ENCODE measurements at regions not wholly inside any gene's neighbourhood (a gene's known extent, or its start where the extent isn't known, plus 50 kb on each side); places are given as distances from the start of the nearest gene placed in this dataset.

DNA sequence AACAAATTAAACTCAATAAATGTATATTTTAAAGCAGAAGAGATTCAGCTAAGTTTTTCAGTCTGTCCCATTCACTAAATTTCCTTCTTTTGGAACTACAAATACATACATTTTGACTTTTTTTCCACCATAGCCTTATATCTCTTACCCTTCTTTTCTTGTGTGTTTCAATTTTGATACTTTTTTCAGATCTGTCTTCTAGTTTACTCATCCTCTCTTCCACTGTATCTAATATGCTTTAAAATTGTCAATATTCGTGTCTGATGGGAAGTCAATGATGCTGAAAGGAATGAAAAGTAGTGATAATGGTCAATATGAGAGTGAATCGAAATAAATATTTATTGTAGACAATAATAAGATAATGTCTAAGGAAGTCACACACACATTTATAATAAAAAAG, 332.3 kb upstream of the KIRREL3 start:
- Mint-ChIP-seq H3K36me3 (ENCODE audit: low read depth) (peaks cover 7% of the 10 kb centered on the region), H3K27me3 (ENCODE audit: low read depth) (no peaks in the 10 kb centered on the region), H3K4me1 (no peaks in the 10 kb centered on the region), H3K9me3 (peaks cover 16% of the 10 kb centered on the region), H3K27ac (ENCODE audit: unreplicated experiment) (no peak overlapping the region), H3K4me3 (no peak overlapping the region)
- no peak for TF ChIP-seq CTCF (conservative IDR thresholded peaks at IDR 0.05)
- DNase-seq (ENCODE audit: low read depth, low spot score): no peak

DNA sequence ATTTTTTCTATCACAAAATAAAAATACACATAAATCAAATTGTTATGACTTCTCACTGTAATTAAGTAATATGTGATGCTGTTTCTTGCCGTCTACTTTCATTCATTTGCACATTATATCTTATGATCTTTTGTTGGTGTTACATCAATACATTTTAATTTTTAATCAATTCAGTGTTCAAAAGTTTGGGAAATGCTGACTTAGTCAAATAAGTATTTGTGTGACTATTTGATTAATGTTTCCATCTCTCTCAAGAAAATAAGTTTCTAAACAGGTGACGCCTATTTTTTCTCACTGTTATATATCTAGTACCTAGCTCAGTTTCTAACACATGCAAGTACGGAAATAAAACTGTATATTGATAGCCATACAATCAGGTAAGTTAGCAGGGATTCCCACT, 329.5 kb upstream of the KIRREL3 start:
- H3K36me3 Mint-ChIP-seq (ENCODE audit: low read depth): peaks cover 4% of the 10 kb centered on the region
- no peak for TF ChIP-seq CTCF (conservative IDR thresholded peaks at IDR 0.05)
- H3K27ac Mint-ChIP-seq (ENCODE audit: unreplicated experiment): no peak overlapping the region
- H3K4me1 Mint-ChIP-seq: no peaks in the 10 kb centered on the region
- no peak overlapping the region for H3K4me3 Mint-ChIP-seq
- H3K27me3 Mint-ChIP-seq (ENCODE audit: low read depth): no peaks in the 10 kb centered on the region
- H3K9me3 Mint-ChIP-seq: peaks cover 13% of the 10 kb centered on the region
- DNase-seq (ENCODE audit: low read depth, low spot score): no peak

- peaks cover 2% of the 10 kb centered on the region for H3K27me3 Mint-ChIP-seq (ENCODE audit: low read depth)
- no peak overlapping the region for H3K27ac Mint-ChIP-seq (ENCODE audit: unreplicated experiment)
- peaks cover 3% of the 10 kb centered on the region for H3K4me1 Mint-ChIP-seq
- H3K9me3 Mint-ChIP-seq: no peaks in the 10 kb centered on the region
- no peak overlapping the region for H3K4me3 Mint-ChIP-seq
- no peak for DNase-seq (ENCODE audit: low read depth, low spot score)
- no peak for TF ChIP-seq CTCF (conservative IDR thresholded peaks at IDR 0.05)
- H3K36me3 Mint-ChIP-seq (ENCODE audit: low read depth): no peaks in the 10 kb centered on the region
Measured at GRCh38 chr11:127308291-127308690, 307.7 kb upstream of the KIRREL3 start.

GRCh38 chr11:127307700-127308099, 307.1 kb upstream of the KIRREL3 start:
- Mint-ChIP-seq H3K4me1 (peaks cover 3% of the 10 kb centered on the region), H3K27ac (ENCODE audit: unreplicated experiment) (no peak overlapping the region), H3K36me3 (ENCODE audit: low read depth) (no peaks in the 10 kb centered on the region), H3K27me3 (ENCODE audit: low read depth) (peaks cover 2% of the 10 kb centered on the region), H3K4me3 (no peak overlapping the region), H3K9me3 (no peaks in the 10 kb centered on the region)
- DNase-seq (ENCODE audit: low read depth, low spot score): no peak
- no peak for TF ChIP-seq CTCF (conservative IDR thresholded peaks at IDR 0.05)

GRCh38 chr11:127304634-127305033, 304.1 kb upstream of the KIRREL3 start:
- peaks cover 3% of the 10 kb centered on the region for H3K4me1 Mint-ChIP-seq
- DNase-seq (ENCODE audit: low read depth, low spot score): no peak
- peaks cover 2% of the 10 kb centered on the region for H3K27me3 Mint-ChIP-seq (ENCODE audit: low read depth)
- H3K36me3 Mint-ChIP-seq (ENCODE audit: low read depth): no peaks in the 10 kb centered on the region
- H3K27ac Mint-ChIP-seq (ENCODE audit: unreplicated experiment): no peak overlapping the region
- no peaks in the 10 kb centered on the region for H3K9me3 Mint-ChIP-seq
- H3K4me3 Mint-ChIP-seq: no peak overlapping the region
- TF ChIP-seq CTCF (conservative IDR thresholded peaks at IDR 0.05): no peak

- Mint-ChIP-seq H3K9me3 (peaks cover 14% of the 10 kb centered on the region), H3K4me1 (no peaks in the 10 kb centered on the region), H3K4me3 (no peak overlapping the region), H3K27ac (ENCODE audit: unreplicated experiment) (no peak overlapping the region), H3K27me3 (ENCODE audit: low read depth) (no peaks in the 10 kb centered on the region), H3K36me3 (ENCODE audit: low read depth) (no peaks in the 10 kb centered on the region)
- DNase-seq (ENCODE audit: low read depth, low spot score): no peak
- TF ChIP-seq CTCF (conservative IDR thresholded peaks at IDR 0.05): no peak
Measured at GRCh38 chr11:127288926-127289325, 288.4 kb upstream of the KIRREL3 start.

Data from neural crest cell (in vitro differentiated cells).